ENCODE measurements at regions not wholly inside any gene's neighbourhood (a gene's known extent, or its start where the extent isn't known, plus 50 kb on each side); places are given as distances from the start of the nearest gene placed in this dataset.

DNA sequence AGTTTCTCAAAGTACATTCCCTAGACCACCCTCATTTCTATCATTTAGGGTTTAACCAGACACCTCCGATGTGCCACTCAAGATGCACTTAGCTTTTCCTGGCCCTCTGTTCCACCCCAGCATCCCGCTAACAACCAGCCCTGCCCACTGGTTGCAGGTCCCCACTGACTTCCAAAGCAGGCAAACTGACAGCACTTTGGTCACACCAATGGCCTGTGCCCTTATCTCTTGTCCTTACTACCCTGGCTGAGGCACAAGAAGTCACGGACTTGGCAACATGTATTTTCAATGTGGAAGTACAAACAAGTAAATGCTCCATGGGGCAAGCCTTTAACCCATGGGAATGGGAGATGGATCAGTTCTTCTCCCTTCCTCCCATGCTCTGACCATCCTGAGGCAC lies 357.1 kb downstream of the OMA1 start:
- TF ChIP-seq CTCF (IDR thresholded peaks at IDR 0.05 in 4 of 5, conservative IDR thresholded peaks at IDR 0.05 in 1 of 5) (no peak), POLR2A (IDR thresholded peaks at IDR 0.05) (no peak)
